ENCODE measurements at regions not wholly inside any gene's neighbourhood (a gene's known extent, or its start where the extent isn't known, plus 50 kb on each side); places are given as distances from the start of the nearest gene placed in this dataset.

- TF ChIP-seq, protein P1, sequence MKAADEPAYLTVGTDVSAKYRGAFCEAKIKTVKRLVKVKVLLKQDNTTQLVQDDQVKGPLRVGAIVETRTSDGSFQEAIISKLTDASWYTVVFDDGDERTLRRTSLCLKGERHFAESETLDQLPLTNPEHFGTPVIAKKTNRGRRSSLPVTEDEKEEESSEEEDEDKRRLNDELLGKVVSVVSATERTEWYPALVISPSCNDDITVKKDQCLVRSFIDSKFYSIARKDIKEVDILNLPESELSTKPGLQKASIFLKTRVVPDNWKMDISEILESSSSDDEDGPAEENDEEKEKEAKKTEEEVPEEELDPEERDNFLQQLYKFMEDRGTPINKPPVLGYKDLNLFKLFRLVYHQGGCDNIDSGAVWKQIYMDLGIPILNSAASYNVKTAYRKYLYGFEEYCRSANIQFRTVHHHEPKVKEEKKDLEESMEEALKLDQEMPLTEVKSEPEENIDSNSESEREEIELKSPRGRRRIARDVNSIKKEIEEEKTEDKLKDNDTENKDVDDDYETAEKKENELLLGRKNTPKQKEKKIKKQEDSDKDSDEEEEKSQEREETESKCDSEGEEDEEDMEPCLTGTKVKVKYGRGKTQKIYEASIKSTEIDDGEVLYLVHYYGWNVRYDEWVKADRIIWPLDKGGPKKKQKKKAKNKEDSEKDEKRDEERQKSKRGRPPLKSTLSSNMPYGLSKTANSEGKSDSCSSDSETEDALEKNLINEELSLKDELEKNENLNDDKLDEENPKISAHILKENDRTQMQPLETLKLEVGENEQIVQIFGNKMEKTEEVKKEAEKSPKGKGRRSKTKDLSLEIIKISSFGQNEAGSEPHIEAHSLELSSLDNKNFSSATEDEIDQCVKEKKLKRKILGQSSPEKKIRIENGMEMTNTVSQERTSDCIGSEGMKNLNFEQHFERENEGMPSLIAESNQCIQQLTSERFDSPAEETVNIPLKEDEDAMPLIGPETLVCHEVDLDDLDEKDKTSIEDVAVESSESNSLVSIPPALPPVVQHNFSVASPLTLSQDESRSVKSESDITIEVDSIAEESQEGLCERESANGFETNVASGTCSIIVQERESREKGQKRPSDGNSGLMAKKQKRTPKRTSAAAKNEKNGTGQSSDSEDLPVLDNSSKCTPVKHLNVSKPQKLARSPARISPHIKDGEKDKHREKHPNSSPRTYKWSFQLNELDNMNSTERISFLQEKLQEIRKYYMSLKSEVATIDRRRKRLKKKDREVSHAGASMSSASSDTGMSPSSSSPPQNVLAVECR (CRISPR knock-in tag; IDR thresholded peaks at IDR 0.05; ENCODE audit: borderline replicate concordance) = no peak
- no peak for TF ChIP-seq ZNF816 (CRISPR knock-in tag; IDR thresholded peaks at IDR 0.05; ENCODE audit: borderline replicate concordance)
- peak; percentile 79 for TF ChIP-seq ARID5B (CRISPR knock-in tag; IDR thresholded peaks at IDR 0.05)
- TF ChIP-seq LCORL (IDR thresholded peaks at IDR 0.05) = no peak
- TF ChIP-seq LCORL (CRISPR knock-in tag; IDR thresholded peaks at IDR 0.05) = peak; percentile 50; the same call in 1 of the 2 replicates
- TF ChIP-seq, protein P2, sequence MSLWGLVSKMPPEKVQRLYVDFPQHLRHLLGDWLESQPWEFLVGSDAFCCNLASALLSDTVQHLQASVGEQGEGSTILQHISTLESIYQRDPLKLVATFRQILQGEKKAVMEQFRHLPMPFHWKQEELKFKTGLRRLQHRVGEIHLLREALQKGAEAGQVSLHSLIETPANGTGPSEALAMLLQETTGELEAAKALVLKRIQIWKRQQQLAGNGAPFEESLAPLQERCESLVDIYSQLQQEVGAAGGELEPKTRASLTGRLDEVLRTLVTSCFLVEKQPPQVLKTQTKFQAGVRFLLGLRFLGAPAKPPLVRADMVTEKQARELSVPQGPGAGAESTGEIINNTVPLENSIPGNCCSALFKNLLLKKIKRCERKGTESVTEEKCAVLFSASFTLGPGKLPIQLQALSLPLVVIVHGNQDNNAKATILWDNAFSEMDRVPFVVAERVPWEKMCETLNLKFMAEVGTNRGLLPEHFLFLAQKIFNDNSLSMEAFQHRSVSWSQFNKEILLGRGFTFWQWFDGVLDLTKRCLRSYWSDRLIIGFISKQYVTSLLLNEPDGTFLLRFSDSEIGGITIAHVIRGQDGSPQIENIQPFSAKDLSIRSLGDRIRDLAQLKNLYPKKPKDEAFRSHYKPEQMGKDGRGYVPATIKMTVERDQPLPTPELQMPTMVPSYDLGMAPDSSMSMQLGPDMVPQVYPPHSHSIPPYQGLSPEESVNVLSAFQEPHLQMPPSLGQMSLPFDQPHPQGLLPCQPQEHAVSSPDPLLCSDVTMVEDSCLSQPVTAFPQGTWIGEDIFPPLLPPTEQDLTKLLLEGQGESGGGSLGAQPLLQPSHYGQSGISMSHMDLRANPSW (CRISPR knock-in tag; IDR thresholded peaks at IDR 0.05; ENCODE audit: borderline replicate concordance) = no peak
- TF ChIP-seq, protein P3, sequence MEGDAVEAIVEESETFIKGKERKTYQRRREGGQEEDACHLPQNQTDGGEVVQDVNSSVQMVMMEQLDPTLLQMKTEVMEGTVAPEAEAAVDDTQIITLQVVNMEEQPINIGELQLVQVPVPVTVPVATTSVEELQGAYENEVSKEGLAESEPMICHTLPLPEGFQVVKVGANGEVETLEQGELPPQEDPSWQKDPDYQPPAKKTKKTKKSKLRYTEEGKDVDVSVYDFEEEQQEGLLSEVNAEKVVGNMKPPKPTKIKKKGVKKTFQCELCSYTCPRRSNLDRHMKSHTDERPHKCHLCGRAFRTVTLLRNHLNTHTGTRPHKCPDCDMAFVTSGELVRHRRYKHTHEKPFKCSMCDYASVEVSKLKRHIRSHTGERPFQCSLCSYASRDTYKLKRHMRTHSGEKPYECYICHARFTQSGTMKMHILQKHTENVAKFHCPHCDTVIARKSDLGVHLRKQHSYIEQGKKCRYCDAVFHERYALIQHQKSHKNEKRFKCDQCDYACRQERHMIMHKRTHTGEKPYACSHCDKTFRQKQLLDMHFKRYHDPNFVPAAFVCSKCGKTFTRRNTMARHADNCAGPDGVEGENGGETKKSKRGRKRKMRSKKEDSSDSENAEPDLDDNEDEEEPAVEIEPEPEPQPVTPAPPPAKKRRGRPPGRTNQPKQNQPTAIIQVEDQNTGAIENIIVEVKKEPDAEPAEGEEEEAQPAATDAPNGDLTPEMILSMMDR (CRISPR knock-in tag; IDR thresholded peaks at IDR 0.05) = peak; percentile 45
- peak; percentile 64 for TF ChIP-seq FOXA3 (CRISPR knock-in tag; IDR thresholded peaks at IDR 0.05)
- no peak for TF ChIP-seq ZNF367 (CRISPR knock-in tag; IDR thresholded peaks at IDR 0.05; ENCODE audit: borderline replicate concordance)
- peak; percentile 58 for TF ChIP-seq XRCC5 (optimal IDR thresholded peaks at IDR 0.05; ENCODE audit: low read length)
- TF ChIP-seq TBP (CRISPR knock-in tag; IDR thresholded peaks at IDR 0.05) = no peak
- no peak for TF ChIP-seq STAG1 (CRISPR knock-in tag; IDR thresholded peaks at IDR 0.05)
- TF ChIP-seq ZNF660 (CRISPR knock-in tag; IDR thresholded peaks at IDR 0.05; ENCODE audit: borderline replicate concordance, low read depth) = no peak
- TF ChIP-seq ATF6 (CRISPR knock-in tag; conservative IDR thresholded peaks at IDR 0.05) = no peak
These were observed 72.8 kb upstream of the CCND1 start (continued) for GRCh38 chr11:69567951-69568808.
